ENCODE measurements at regions not wholly inside any gene's neighbourhood (a gene's known extent, or its start where the extent isn't known, plus 50 kb on each side); places are given as distances from the start of the nearest gene placed in this dataset.
"Not testable (repeated sequence)": the region's sequence is repeated elsewhere in the genome, so short reads cannot be mapped to it uniquely, and the experiment has no call there.

GRCh38 chr6:137299681-137300080 is 80.5 kb upstream of the IFNGR1 start:
- peaks cover 13% of the 10 kb centered on the region for H3K27me3 Mint-ChIP-seq (ENCODE audit: low read depth)
- H3K27ac Mint-ChIP-seq, result no peak overlapping the region
- no peaks in the 10 kb centered on the region for H3K36me3 Mint-ChIP-seq (ENCODE audit: low read depth)
- H3K4me3 Mint-ChIP-seq, result no peak overlapping the region
- H3K4me1 Mint-ChIP-seq (ENCODE audit: low read depth), result peaks cover 3% of the 10 kb centered on the region
- DNase-seq (ENCODE audit: low spot score), result no peak
- H3K9me3 Mint-ChIP-seq, result no peaks in the 10 kb centered on the region

GRCh38 chr6:137297887-137298286 is 78.7 kb upstream of the IFNGR1 start:
- peaks cover 8% of the 10 kb centered on the region for H3K27me3 Mint-ChIP-seq (ENCODE audit: low read depth)
- H3K4me3 Mint-ChIP-seq, result no peak overlapping the region
- no peaks in the 10 kb centered on the region for H3K9me3 Mint-ChIP-seq
- no peaks in the 10 kb centered on the region for H3K36me3 Mint-ChIP-seq (ENCODE audit: low read depth)
- no peaks in the 10 kb centered on the region for H3K4me1 Mint-ChIP-seq (ENCODE audit: low read depth)
- DNase-seq (ENCODE audit: low spot score), result no peak
- no peak overlapping the region for H3K27ac Mint-ChIP-seq

- not testable (repeated sequence) for H3K36me3 Mint-ChIP-seq (ENCODE audit: low read depth); DNase-seq (ENCODE audit: low spot score); H3K4me1 Mint-ChIP-seq (ENCODE audit: low read depth); H3K9me3 Mint-ChIP-seq; H3K27ac Mint-ChIP-seq; H3K4me3 Mint-ChIP-seq
- peaks cover 11% of the 10 kb centered on the region for H3K27me3 Mint-ChIP-seq (ENCODE audit: low read depth)
Measured at GRCh38 chr6:137292326-137292725, 73.1 kb upstream of the IFNGR1 start.

- H3K4me1 Mint-ChIP-seq (ENCODE audit: low read depth), result peaks cover 5% of the 10 kb centered on the region
- H3K27ac Mint-ChIP-seq, result no peak overlapping the region
- no peaks in the 10 kb centered on the region for H3K36me3 Mint-ChIP-seq (ENCODE audit: low read depth)
- H3K27me3 Mint-ChIP-seq (ENCODE audit: low read depth), result peaks cover 11% of the 10 kb centered on the region
- no peaks in the 10 kb centered on the region for H3K9me3 Mint-ChIP-seq
- no peak overlapping the region for H3K4me3 Mint-ChIP-seq
- no peak for DNase-seq (ENCODE audit: low spot score)
Measured at GRCh38 chr6:137291441-137291840, 72.3 kb upstream of the IFNGR1 start.

- no peak overlapping the region for H3K4me3 Mint-ChIP-seq
- H3K9me3 Mint-ChIP-seq, result no peaks in the 10 kb centered on the region
Measured at GRCh38 chr6:137290601-137291261, 71.5 kb upstream of the IFNGR1 start.

GRCh38 chr6:137286916-137287315 is 67.7 kb upstream of the IFNGR1 start:
- no peak overlapping the region for H3K4me3 Mint-ChIP-seq
- H3K27ac Mint-ChIP-seq, result no peak overlapping the region

More at GRCh38 chr6:137290601-137291261, 71.5 kb upstream of the IFNGR1 start:
- Mint-ChIP-seq H3K4me1 (ENCODE audit: low read depth) (peaks cover 5% of the 10 kb centered on the region), H3K36me3 (ENCODE audit: low read depth) (no peaks in the 10 kb centered on the region), H3K27ac (no peak overlapping the region), H3K27me3 (ENCODE audit: low read depth) (peaks cover 9% of the 10 kb centered on the region)
- DNase-seq (ENCODE audit: low spot score), result no peak

GRCh38 chr6:137286368-137286767 is 67.2 kb upstream of the IFNGR1 start:
- DNase-seq (ENCODE audit: low spot score), result no peak
- Mint-ChIP-seq H3K27me3 (ENCODE audit: low read depth) (peaks cover 20% of the 10 kb centered on the region), H3K36me3 (ENCODE audit: low read depth) (no peaks in the 10 kb centered on the region), H3K4me1 (ENCODE audit: low read depth) (peaks cover 16% of the 10 kb centered on the region), H3K4me3 (no peak overlapping the region), H3K9me3 (no peaks in the 10 kb centered on the region), H3K27ac (no peak overlapping the region)

More at GRCh38 chr6:137286916-137287315, 67.7 kb upstream of the IFNGR1 start:
- no peak for DNase-seq (ENCODE audit: low spot score)
- peaks cover 20% of the 10 kb centered on the region for H3K27me3 Mint-ChIP-seq (ENCODE audit: low read depth)
- peaks cover 18% of the 10 kb centered on the region for H3K4me1 Mint-ChIP-seq (ENCODE audit: low read depth)
- no peaks in the 10 kb centered on the region for H3K9me3 Mint-ChIP-seq
- no peaks in the 10 kb centered on the region for H3K36me3 Mint-ChIP-seq (ENCODE audit: low read depth)

- no peak overlapping the region for H3K4me3 Mint-ChIP-seq
- no peak for DNase-seq (ENCODE audit: low spot score)
- H3K36me3 Mint-ChIP-seq (ENCODE audit: low read depth), result no peaks in the 10 kb centered on the region
- H3K27me3 Mint-ChIP-seq (ENCODE audit: low read depth), result peaks cover 28% of the 10 kb centered on the region
- H3K9me3 Mint-ChIP-seq, result no peaks in the 10 kb centered on the region
- H3K4me1 Mint-ChIP-seq (ENCODE audit: low read depth), result peaks cover 13% of the 10 kb centered on the region
- no peak overlapping the region for H3K27ac Mint-ChIP-seq
Measured at GRCh38 chr6:137284811-137285110, 65.6 kb upstream of the IFNGR1 start.

- Mint-ChIP-seq H3K27ac (no peak overlapping the region), H3K4me3 (no peak overlapping the region), H3K9me3 (no peaks in the 10 kb centered on the region), H3K4me1 (ENCODE audit: low read depth) (peaks cover 13% of the 10 kb centered on the region), H3K36me3 (ENCODE audit: low read depth) (no peaks in the 10 kb centered on the region), H3K27me3 (ENCODE audit: low read depth) (peaks cover 30% of the 10 kb centered on the region)
- DNase-seq (ENCODE audit: low spot score), result no peak
Measured at GRCh38 chr6:137283940-137284810, 65.0 kb upstream of the IFNGR1 start.

- H3K4me1 Mint-ChIP-seq (ENCODE audit: low read depth), result peaks cover 13% of the 10 kb centered on the region
- no peak overlapping the region for H3K27ac Mint-ChIP-seq
- DNase-seq (ENCODE audit: low spot score), result no peak
- H3K27me3 Mint-ChIP-seq (ENCODE audit: low read depth), result peaks cover 36% of the 10 kb centered on the region
- H3K9me3 Mint-ChIP-seq, result no peaks in the 10 kb centered on the region
- H3K4me3 Mint-ChIP-seq, result no peak overlapping the region
- H3K36me3 Mint-ChIP-seq (ENCODE audit: low read depth), result no peaks in the 10 kb centered on the region
Measured at GRCh38 chr6:137283080-137283479, 63.9 kb upstream of the IFNGR1 start.

- Mint-ChIP-seq H3K27ac (no peak overlapping the region), H3K9me3 (no peaks in the 10 kb centered on the region), H3K4me3 (no peak overlapping the region), H3K36me3 (ENCODE audit: low read depth) (no peaks in the 10 kb centered on the region), H3K4me1 (ENCODE audit: low read depth) (peaks cover 13% of the 10 kb centered on the region), H3K27me3 (ENCODE audit: low read depth) (peaks cover 41% of the 10 kb centered on the region)
- no peak for DNase-seq (ENCODE audit: low spot score)
Measured at GRCh38 chr6:137282254-137282653, 63.1 kb upstream of the IFNGR1 start.

GRCh38 chr6:137279279-137279678 is 60.1 kb upstream of the IFNGR1 start:
- H3K9me3 Mint-ChIP-seq; H3K36me3 Mint-ChIP-seq (ENCODE audit: low read depth); H3K4me3 Mint-ChIP-seq; DNase-seq (ENCODE audit: low spot score); H3K27ac Mint-ChIP-seq: not testable (repeated sequence)
- peaks cover 53% of the 10 kb centered on the region for H3K27me3 Mint-ChIP-seq (ENCODE audit: low read depth)
- peaks cover 11% of the 10 kb centered on the region for H3K4me1 Mint-ChIP-seq (ENCODE audit: low read depth)

GRCh38 chr6:137277971-137278637 is 58.9 kb upstream of the IFNGR1 start:
- DNase-seq (ENCODE audit: low spot score), result no peak
- Mint-ChIP-seq H3K9me3 (no peaks in the 10 kb centered on the region), H3K4me1 (ENCODE audit: low read depth) (peaks cover 4% of the 10 kb centered on the region), H3K27ac (no peak overlapping the region), H3K27me3 (ENCODE audit: low read depth) (peaks cover 52% of the 10 kb centered on the region), H3K36me3 (ENCODE audit: low read depth) (no peaks in the 10 kb centered on the region), H3K4me3 (no peak overlapping the region)

GRCh38 chr6:137272403-137272802 is 53.2 kb upstream of the IFNGR1 start:
- no peak for DNase-seq (ENCODE audit: low spot score)
- Mint-ChIP-seq H3K27me3 (ENCODE audit: low read depth) (peaks cover 36% of the 10 kb centered on the region), H3K27ac (no peak overlapping the region), H3K4me1 (ENCODE audit: low read depth) (peaks cover 3% of the 10 kb centered on the region), H3K9me3 (no peaks in the 10 kb centered on the region), H3K36me3 (ENCODE audit: low read depth) (no peaks in the 10 kb centered on the region), H3K4me3 (no peak overlapping the region)
